IPS-20b (cell line): ENCODE measurements at regions not wholly inside any gene's neighbourhood (a gene's known extent, or its start where the extent isn't known, plus 50 kb on each side); places are given as distances from the start of the nearest gene placed in this dataset.

Experiments
- H3K27ac ChIP-seq: one replicate; pipeline ENCODE4 v1.5.1; 2013; ENCODE audit warnings: low read length
- H3K27me3 ChIP-seq: 2 replicates; pipeline ENCODE4 v1.6.1; 2013; ENCODE audit warnings: mild to moderate bottlenecking, low read length, inconsistent platforms; ENCODE audit not compliant: insufficient read depth
- H3K36me3 ChIP-seq: 2 replicates; pipeline ENCODE4 v1.6.1; 2013; ENCODE audit warnings: low read depth, mild to moderate bottlenecking, inconsistent platforms, low read length, moderate library complexity; ENCODE audit not compliant: insufficient read depth
- H3K4me1 ChIP-seq: 2 replicates; pipeline ENCODE4 v1.6.1; 2013; ENCODE audit warnings: mild to moderate bottlenecking, control low read depth, inconsistent platforms, low read length, moderate library complexity; ENCODE audit not compliant: insufficient read depth
- H3K4me3 ChIP-seq: 2 replicates; pipeline ENCODE4 v1.5.1; 2013; ENCODE audit warnings: mild to moderate bottlenecking, low read length, inconsistent platforms
- H3K9ac ChIP-seq: 2 replicates; pipeline ENCODE4 v1.6.1; 2013; ENCODE audit warnings: low read depth, mild to moderate bottlenecking, inconsistent platforms, low read length, moderate library complexity
- H3K9me3 ChIP-seq: 2 replicates; pipeline ENCODE4 v1.6.1; 2013; ENCODE audit warnings: mild to moderate bottlenecking, low read depth, low read length, inconsistent platforms; ENCODE audit not compliant: insufficient read depth

DNA sequence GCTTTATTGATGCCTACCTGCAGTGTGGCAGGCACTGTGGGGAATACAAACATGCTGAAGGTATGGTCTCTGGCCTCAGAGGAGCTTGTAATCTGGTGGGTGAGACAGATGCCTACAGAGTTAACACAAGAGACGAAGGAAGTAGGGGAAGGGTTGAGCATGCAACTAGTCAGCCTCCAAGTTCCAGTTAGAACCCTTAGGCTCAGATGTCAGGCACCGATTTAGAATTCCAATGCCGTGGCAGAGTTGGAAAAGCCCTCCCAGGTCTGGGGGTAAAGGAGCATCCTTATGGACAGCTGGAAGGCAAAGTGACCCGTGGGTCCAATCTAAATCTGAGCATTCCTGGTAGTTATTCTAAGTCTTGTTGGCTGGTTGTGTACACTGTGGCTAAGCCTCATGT lies 132.9 kb upstream of the GJB5 start:
- Histone ChIP-seq H3K4me3 (no peak overlapping the region), H3K27me3 (no peaks in the 10 kb centered on the region), H3K9ac (no peak overlapping the region; the same call in 1 of the 2 replicates), H3K4me1 (no peaks in the 10 kb centered on the region), H3K9me3 (no peaks in the 10 kb centered on the region), H3K27ac (no peak overlapping the region), H3K36me3 (no peaks in the 10 kb centered on the region)

DNA sequence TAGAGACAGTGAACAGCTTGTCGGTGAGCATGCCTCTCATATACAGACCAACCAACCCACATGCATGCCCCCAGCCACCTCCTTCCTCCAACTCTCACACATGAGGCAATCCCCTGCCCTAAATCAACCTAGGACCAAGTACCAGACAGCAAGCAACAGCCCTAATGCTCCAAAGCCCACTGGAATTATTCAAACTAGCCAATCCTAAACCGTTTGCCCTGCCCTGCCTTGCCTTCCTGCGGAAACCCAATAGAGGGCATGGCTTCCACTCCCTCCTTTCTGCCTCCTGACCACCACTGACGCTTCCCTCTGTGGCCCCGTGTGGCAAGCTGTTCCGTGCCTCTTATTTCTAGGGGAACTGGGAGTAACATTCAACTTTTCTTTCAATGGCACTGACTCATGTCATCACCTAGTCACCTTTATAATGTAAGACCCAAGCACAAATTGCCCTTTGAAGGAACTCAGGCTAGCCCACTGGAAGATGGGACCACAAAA lies 129.3 kb upstream of the GJB5 start:
- no peak overlapping the region for H3K9ac ChIP-seq
- H3K9me3 ChIP-seq = no peaks in the 10 kb centered on the region
- H3K4me3 ChIP-seq = no peak overlapping the region
- H3K36me3 ChIP-seq = no peaks in the 10 kb centered on the region
- no peak overlapping the region for H3K27ac ChIP-seq
- H3K27me3 ChIP-seq = no peaks in the 10 kb centered on the region
- H3K4me1 ChIP-seq = peaks cover under 1% of the 10 kb centered on the region; the same call in 1 of the 2 replicates

DNA sequence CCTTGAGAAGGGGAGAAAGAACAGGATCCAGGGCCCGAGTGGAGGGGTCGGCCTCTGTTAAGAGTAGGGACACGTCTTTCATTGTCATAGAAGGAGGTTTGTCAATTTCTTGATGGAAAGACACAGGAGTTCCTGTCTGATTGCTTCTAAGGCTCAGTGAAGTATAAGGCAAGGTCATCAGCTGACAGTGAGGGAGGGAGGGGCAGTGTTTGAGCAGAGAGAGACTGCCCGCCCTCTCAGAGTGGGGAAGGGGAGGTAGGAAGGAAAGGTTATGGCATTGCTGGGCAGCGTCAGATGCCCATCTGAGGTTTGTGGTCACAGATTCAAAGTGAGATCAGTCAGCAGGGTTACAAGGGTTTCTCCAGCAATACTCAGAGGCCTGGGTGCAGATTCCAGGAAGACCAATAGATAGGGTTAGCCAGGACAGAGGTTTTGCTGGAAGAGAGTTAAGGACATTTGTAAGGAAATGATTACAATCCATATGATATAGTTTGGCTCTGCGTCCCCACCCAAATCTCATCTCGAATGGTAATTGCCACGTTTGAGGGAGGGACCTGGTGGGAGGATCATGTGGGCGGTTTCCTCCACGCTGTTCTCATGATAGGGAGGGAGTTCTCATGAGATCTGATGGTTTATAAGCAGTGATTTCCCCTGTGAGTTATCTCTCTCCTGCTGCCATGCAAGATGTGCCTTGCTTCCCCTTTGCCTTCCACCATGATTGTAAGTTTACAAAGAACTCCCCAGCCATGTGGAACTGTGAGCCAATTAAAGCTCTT lies 127.2 kb upstream of the GJB5 start:
- H3K4me1 ChIP-seq = peaks cover 11% of the 10 kb centered on the region; the same call in 1 of the 2 replicates
- no peak overlapping the region for H3K4me3 ChIP-seq
- H3K27me3 ChIP-seq = no peaks in the 10 kb centered on the region
- H3K27ac ChIP-seq = no peak overlapping the region
- H3K9me3 ChIP-seq = no peaks in the 10 kb centered on the region
- H3K9ac ChIP-seq = no peak overlapping the region
- no peaks in the 10 kb centered on the region for H3K36me3 ChIP-seq

DNA sequence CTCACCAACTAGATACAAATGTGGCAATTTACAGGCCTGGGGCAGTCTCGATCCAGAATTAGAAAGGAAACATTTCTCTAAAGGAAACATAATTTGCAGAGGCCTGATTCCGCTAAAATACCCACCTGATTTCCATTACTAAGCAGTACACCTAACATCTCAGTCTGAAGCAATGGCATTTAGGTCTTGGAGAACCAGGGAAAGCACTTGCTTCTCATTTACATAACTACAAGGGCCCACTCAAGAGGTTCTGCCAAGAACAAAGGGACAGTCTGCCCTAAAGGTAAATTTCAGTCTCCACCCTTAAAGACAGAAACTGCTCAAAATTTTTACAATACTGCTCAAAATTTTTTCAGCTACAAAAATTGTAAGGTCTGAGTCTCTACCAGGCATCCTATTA lies 123.7 kb upstream of the GJB5 start:
- Histone ChIP-seq H3K4me1 (peaks cover 11% of the 10 kb centered on the region; the same call in 1 of the 2 replicates), H3K27me3 (no peaks in the 10 kb centered on the region), H3K9ac (no peak overlapping the region), H3K36me3 (no peaks in the 10 kb centered on the region), H3K9me3 (no peaks in the 10 kb centered on the region), H3K4me3 (no peak overlapping the region), H3K27ac (no peak overlapping the region)

DNA sequence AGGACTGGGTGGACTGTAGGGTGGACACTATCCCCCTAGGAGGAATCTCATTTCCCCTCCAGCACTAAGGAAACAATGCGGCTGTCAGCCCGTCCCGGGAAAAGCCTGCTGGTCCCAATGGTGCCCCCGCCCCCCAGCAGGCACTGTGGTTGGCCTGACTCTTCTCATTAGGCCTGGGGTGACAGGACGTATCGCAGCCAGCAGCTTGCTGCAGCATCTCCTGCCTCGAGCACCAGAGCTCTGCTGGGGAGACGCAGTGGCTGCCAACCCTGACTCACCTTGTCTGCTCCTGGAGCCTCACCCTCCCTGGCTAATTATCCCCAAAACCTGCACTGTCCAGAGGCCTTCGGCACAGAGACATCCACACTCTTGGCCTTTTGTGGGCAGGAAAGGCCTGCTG lies 115.1 kb upstream of the GJB5 start:
- no peak overlapping the region for H3K9ac ChIP-seq
- no peaks in the 10 kb centered on the region for H3K4me1 ChIP-seq
- H3K27ac ChIP-seq = no peak overlapping the region
- H3K4me3 ChIP-seq = no peak overlapping the region
- H3K27me3 ChIP-seq = no peaks in the 10 kb centered on the region
- no peaks in the 10 kb centered on the region for H3K9me3 ChIP-seq
- H3K36me3 ChIP-seq = no peaks in the 10 kb centered on the region

DNA sequence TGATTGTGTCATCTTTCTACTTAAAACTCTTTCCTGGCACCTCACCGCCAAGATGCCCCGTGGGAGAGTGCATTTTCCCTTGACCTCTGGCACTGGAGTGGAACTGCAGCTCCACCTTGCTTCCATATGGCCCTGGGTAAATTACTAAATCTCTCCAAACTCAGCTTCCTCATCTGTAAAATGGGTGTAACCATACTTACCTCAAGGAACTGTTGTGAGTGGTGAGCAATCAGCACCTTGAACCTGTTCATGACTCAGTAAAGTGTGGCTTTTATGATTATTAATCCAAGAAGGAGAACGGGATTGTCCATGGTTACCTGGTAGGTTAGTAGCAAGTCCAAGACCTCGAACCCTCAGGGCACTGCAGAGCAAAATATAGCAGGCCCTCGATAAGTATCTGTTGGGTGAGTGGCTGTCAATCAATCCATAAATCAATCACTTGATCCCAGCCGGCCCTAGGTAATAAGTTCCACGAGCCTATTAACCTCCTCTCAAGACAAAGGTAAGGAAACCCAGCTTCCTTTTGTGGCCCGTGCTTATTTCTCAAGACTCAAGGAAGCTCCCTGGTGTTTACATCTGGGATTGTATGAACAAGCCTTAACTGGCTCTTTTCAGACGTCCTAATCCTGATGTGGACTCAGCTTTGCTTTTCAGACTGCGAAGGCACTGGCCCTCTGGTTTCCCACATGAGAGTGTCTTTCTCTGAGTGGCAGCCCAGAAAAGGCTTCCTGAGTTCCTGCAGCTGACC lies 114.0 kb upstream of the GJB5 start:
- H3K27ac ChIP-seq = no peak overlapping the region
- H3K36me3 ChIP-seq = no peaks in the 10 kb centered on the region
- H3K9ac ChIP-seq = no peak overlapping the region
- no peaks in the 10 kb centered on the region for H3K4me1 ChIP-seq
- H3K4me3 ChIP-seq = no peak overlapping the region
- H3K27me3 ChIP-seq = no peaks in the 10 kb centered on the region
- H3K9me3 ChIP-seq = no peaks in the 10 kb centered on the region

DNA sequence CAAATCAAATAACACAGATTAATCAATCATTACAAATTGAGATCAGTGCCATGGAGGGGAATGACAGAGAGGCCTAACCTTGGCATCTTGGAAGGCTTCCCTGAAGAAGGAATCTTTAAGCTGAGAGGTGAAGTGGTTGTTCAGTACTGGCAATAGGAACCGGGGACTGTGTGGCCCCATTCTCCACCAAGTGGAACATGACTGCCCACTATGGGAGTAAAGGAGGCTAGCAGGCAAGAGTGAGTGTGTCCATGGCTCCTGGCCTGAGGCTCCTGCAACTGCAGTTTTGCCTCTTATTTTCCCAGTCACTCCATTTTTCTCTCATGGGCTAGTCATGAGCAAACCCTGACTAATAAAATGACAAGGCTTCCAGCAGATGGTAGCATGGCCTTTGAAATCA lies 112.2 kb upstream of the GJB5 start:
- no peak overlapping the region for H3K4me3 ChIP-seq

DNA sequence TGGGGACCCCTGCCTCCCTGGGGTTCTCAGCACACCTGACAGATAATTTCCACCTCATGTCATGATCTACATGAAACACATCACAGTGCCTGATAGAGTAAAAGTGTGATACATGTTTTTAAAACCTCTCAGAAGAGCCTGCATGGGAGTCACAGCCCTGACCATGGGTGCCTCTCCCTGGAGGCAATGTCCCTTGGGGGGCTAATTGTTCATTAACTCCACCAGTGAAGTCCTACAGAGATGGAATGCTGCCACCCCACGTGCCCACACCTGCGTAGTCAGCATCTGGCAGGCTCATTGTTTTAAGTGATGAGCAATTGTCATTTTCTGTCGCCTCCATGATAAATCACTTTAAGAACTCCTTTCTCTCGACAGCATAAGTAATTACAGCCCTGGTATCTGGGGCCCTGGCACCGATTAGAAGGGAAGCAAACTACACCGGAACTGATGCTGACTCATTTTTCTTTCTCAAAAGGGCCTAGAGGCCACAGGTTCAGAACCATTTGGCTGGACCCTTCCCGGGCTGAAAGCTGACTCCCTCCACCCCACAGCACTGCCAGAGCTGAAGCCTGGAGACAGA lies 109.6 kb upstream of the GJB5 start:
- Histone ChIP-seq H3K4me1 (no peaks in the 10 kb centered on the region), H3K27ac (no peak overlapping the region), H3K9me3 (no peaks in the 10 kb centered on the region), H3K9ac (no peak overlapping the region), H3K27me3 (no peaks in the 10 kb centered on the region), H3K4me3 (no peak overlapping the region), H3K36me3 (no peaks in the 10 kb centered on the region)

More for the DNA sequence above, 112.2 kb upstream of the GJB5 start:
- Histone ChIP-seq H3K9ac (no peak overlapping the region), H3K36me3 (no peaks in the 10 kb centered on the region), H3K4me1 (no peaks in the 10 kb centered on the region), H3K27ac (no peak overlapping the region), H3K27me3 (no peaks in the 10 kb centered on the region), H3K9me3 (no peaks in the 10 kb centered on the region)

DNA sequence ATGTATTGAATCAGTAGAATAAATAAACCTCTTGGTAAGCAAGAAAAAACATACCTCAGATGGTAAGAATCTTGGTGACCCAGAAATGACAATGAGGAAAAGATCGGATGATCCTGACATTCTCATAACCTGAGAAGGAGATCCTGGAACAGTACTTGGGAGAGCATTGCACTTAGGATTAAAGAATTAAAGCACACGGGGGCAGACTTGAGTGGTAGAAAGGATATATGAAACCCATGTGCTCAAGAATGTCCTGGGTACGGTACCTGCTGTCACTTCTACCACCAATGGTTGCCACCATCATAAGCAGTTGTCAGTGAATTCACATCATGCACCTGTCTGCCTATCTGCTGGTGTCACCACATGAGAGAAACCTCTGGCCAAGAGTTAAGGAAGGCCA lies 108.9 kb upstream of the GJB5 start:
- Histone ChIP-seq H3K9ac (no peak overlapping the region), H3K36me3 (no peaks in the 10 kb centered on the region), H3K27ac (no peak overlapping the region), H3K4me3 (no peak overlapping the region), H3K27me3 (no peaks in the 10 kb centered on the region), H3K4me1 (no peaks in the 10 kb centered on the region), H3K9me3 (no peaks in the 10 kb centered on the region)

DNA sequence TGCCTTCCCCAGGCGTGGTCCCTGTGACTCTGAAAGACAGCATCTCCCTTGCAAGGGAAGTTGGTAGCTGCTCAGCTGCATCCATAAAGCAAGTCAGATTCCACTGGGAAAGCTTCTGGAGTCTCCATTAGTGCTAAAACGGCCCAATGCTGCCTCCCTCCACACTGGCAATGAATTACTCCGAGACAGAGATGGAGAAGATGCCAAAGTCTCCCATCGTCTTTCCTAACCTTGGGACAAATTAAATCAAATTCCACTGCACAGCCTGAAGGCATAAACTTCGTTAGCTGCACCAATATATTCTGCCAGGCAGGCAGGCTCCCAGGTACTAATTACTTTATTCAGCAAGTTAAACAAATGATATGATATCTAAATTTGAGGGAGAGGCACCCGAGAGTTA lies 106.3 kb upstream of the GJB5 start:
- Histone ChIP-seq H3K9ac (no peak overlapping the region), H3K9me3 (no peaks in the 10 kb centered on the region), H3K27ac (no peak overlapping the region), H3K4me1 (no peaks in the 10 kb centered on the region), H3K4me3 (no peak overlapping the region), H3K27me3 (no peaks in the 10 kb centered on the region), H3K36me3 (no peaks in the 10 kb centered on the region)

DNA sequence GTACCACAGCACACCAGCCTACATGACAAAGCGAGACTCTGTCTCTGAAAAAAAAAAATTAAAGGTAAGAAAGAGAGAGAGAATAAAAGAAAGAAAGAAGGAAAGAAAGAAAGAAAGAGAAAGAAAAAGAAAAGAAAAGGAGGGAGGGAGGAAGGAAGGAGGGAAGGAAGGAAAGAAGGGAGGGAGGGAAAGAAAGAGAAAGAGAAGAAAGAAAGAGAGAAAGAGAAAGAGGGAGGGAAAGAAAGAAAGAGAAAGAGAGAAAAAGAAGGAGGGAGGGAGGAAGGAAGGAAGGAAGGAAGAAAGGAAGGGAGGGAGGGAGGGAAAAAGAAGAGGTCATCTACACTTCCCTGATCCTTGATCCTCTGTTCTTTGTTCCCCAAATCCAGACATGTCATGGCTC lies 104.8 kb upstream of the GJB5 start:
- no peak overlapping the region for H3K9ac ChIP-seq
- H3K9me3 ChIP-seq = no peaks in the 10 kb centered on the region
- no peak overlapping the region for H3K27ac ChIP-seq
- no peak overlapping the region for H3K4me3 ChIP-seq
- peaks cover 14% of the 10 kb centered on the region for H3K4me1 ChIP-seq
- H3K27me3 ChIP-seq = no peaks in the 10 kb centered on the region
- H3K36me3 ChIP-seq = no peaks in the 10 kb centered on the region

DNA sequence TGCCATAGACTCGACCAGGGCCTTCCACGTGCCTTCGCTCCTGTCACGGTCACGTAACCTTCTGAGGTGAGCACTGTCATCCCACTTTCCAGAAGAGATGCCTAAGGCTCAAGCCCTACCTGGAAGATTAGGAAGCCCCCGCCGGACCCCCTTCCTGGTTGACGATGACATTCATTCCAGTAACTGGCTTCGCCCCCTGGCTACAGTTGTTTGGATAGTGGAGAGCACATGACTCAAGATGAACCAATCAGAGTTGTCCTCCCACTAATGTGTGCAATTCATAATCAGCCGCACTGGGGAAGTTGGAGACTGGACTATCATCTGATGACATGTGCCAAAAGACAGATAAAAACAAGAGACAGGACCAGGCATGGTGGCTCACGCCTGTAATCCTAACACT lies 104.0 kb upstream of the GJB5 start:
- Histone ChIP-seq H3K27me3 (no peaks in the 10 kb centered on the region), H3K27ac (no peak overlapping the region), H3K9ac (no peak overlapping the region), H3K9me3 (no peaks in the 10 kb centered on the region), H3K4me1 (peaks cover 21% of the 10 kb centered on the region), H3K4me3 (no peak overlapping the region), H3K36me3 (no peaks in the 10 kb centered on the region)
